ENCODE measurements at regions not wholly inside any gene's neighbourhood (a gene's known extent, or its start where the extent isn't known, plus 50 kb on each side); places are given as distances from the start of the nearest gene placed in this dataset.

GRCh38 chr10:10772411-10772810 lies 245.3 kb upstream of the CELF2 start:
- WGBS (ENCODE audit: insufficient coverage, insufficient replicate concordance, low lambda C conversion rate, missing lambda C conversion rate) = 16% methylated on average over 3 of the region's 3 CpGs
- no peak for TF ChIP-seq TBL1XR1 (IDR thresholded peaks at IDR 0.05; ENCODE audit: low read depth, low read length)
- no peak for TF ChIP-seq MAX (IDR thresholded peaks at IDR 0.05; ENCODE audit: low read depth, low read length)
- no peak for TF ChIP-seq CHD2 (IDR thresholded peaks at IDR 0.05; ENCODE audit: borderline replicate concordance, low read depth, low read length)
- intact Hi-C loops (cut with micrococcal nuclease; ENCODE audit: unreplicated experiment) (no loop called here), in situ Hi-C loops (cut with MboI) (no loop called here)
- no peaks in the 10 kb centered on the region for H3K27me3 ChIP-seq (replicated peaks in 1 of 2; ENCODE audit: control insufficient read depth in 2 of 2, insufficient read depth in 2 of 2, low read length in 1 of 2)
- H4K20me1 ChIP-seq (ENCODE audit: control insufficient read depth, insufficient read depth) = no peaks in the 10 kb centered on the region
- H2AFZ ChIP-seq (ENCODE audit: control insufficient read depth, low read depth, low read length) = no peak overlapping the region
- BruUV-seq (replicated peaks) = no TSS peak
- SMC1A ChIA-PET (ENCODE audit: uncharacterized antibody, unreplicated experiment) = no interaction called here
- POLR2A ChIA-PET = no interaction called here
- no peaks in the 10 kb centered on the region for H3K79me2 ChIP-seq (ENCODE audit: control insufficient read depth, insufficient read depth, low read length)
- H3K4me2 ChIP-seq (ENCODE audit: control insufficient read depth, insufficient read depth) = no peak overlapping the region
- RAD21 ChIA-PET (ENCODE audit: unreplicated experiment) = no interaction called here
- no peak overlapping the region for H3K9ac ChIP-seq (ENCODE audit: control insufficient read depth, insufficient read depth, low read length)
- H3K4me3 ChIP-seq = no peak overlapping the region
- DNase-seq (ENCODE audit: low read depth, low spot score) (no peak), FAIRE-seq (no peak), ATAC-seq (no peak)
- no peaks in the 10 kb centered on the region for H3K36me3 ChIP-seq (ENCODE audit: control insufficient read depth in 2 of 2, insufficient read depth in 2 of 2, low read length in 1 of 2)
- H3K9me3 ChIP-seq (replicated peaks; ENCODE audit: control insufficient read depth, insufficient read depth, low read length) = no peaks in the 10 kb centered on the region
- H3K4me1 ChIP-seq (ENCODE audit: control insufficient read depth, insufficient read depth, low read length) = no peaks in the 10 kb centered on the region
- CTCF ChIA-PET = no interaction called here
- no peak overlapping the region for H3K27ac ChIP-seq (ENCODE audit: control insufficient read depth, insufficient read depth)

GRCh38 chr10:10772874-10773508 lies 244.7 kb upstream of the CELF2 start:
- CTCF ChIA-PET = no interaction called here

More at GRCh38 chr10:10772874-10773508, 244.7 kb upstream of the CELF2 start:
- ATAC-seq (no peak), DNase-seq (ENCODE audit: low read depth, low spot score) (no peak), FAIRE-seq (no peak)
- Histone ChIP-seq H3K27ac (ENCODE audit: control insufficient read depth, insufficient read depth) (no peak overlapping the region), H2AFZ (ENCODE audit: control insufficient read depth, low read depth, low read length) (no peak overlapping the region), H3K4me2 (ENCODE audit: control insufficient read depth, insufficient read depth) (no peak overlapping the region), H3K27me3 (replicated peaks in 1 of 2; ENCODE audit: control insufficient read depth in 2 of 2, insufficient read depth in 2 of 2, low read length in 1 of 2) (no peaks in the 10 kb centered on the region), H3K9me3 (replicated peaks; ENCODE audit: control insufficient read depth, insufficient read depth, low read length) (no peaks in the 10 kb centered on the region), H3K4me3 (no peak overlapping the region), H3K79me2 (ENCODE audit: control insufficient read depth, insufficient read depth, low read length) (no peaks in the 10 kb centered on the region), H3K36me3 (ENCODE audit: control insufficient read depth in 2 of 2, insufficient read depth in 2 of 2, low read length in 1 of 2) (no peaks in the 10 kb centered on the region), H3K4me1 (ENCODE audit: control insufficient read depth, insufficient read depth, low read length) (no peaks in the 10 kb centered on the region), H4K20me1 (ENCODE audit: control insufficient read depth, insufficient read depth) (no peaks in the 10 kb centered on the region), H3K9ac (ENCODE audit: control insufficient read depth, insufficient read depth, low read length) (no peak overlapping the region)
- no peak for TF ChIP-seq BACH1 (IDR thresholded peaks at IDR 0.05; ENCODE audit: borderline replicate concordance)
- TF ChIP-seq YBX1 (IDR thresholded peaks at IDR 0.05) = no peak
- no peak for TF ChIP-seq MTA3 (IDR thresholded peaks at IDR 0.05; ENCODE audit: borderline replicate concordance, low read length)
- no peak for TF ChIP-seq EGR1 (IDR thresholded peaks at IDR 0.05; ENCODE audit: borderline replicate concordance in 1 of 2, low read depth in 2 of 2, low read length in 2 of 2)
- no peak for TF ChIP-seq IRF3 (IDR thresholded peaks at IDR 0.05)
- no peak for TF ChIP-seq CHD4 (IDR thresholded peaks at IDR 0.05)
- no peak for TF ChIP-seq E4F1 (IDR thresholded peaks at IDR 0.05; ENCODE audit: borderline replicate concordance, partially characterized antibody)
- TF ChIP-seq STAT3 (IDR thresholded peaks at IDR 0.05; ENCODE audit: low read depth, low read length) = no peak
- POLR2A ChIA-PET = no interaction called here
- in situ Hi-C loops (cut with MboI) = no loop called here
- SMC1A ChIA-PET (ENCODE audit: uncharacterized antibody, unreplicated experiment) = no interaction called here
- no TSS peak for BruUV-seq (replicated peaks)
- intact Hi-C loops (cut with micrococcal nuclease; ENCODE audit: unreplicated experiment) = no loop called here
- 19% methylated on average over 6 of the region's 6 CpGs for WGBS (ENCODE audit: insufficient coverage, insufficient replicate concordance, low lambda C conversion rate, missing lambda C conversion rate)
- RAD21 ChIA-PET (ENCODE audit: unreplicated experiment) = no interaction called here
